ENCODE measurements at regions not wholly inside any gene's neighbourhood (a gene's known extent, or its start where the extent isn't known, plus 50 kb on each side); places are given as distances from the start of the nearest gene placed in this dataset.
"Not testable (repeated sequence)": the region's sequence is repeated elsewhere in the genome, so short reads cannot be mapped to it uniquely, and the experiment has no call there.

DNA sequence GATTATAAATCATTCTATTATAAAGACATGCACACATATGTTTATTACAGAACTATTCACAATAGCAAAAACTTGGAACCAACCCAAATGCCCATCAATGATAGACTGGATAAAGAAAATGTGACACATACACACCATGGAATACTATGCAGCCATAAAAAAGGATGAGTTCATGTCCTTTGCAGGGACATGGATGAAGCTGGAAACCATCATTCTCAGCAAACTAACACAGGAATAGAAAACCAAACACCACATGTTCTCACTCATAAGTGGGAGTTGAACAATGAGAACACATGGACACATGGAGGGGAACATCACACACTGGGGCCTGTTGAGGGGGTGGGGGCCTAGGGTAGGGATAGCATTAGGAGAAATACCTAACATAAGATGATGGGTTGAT lies 168.4 kb downstream of the ZNF648 start:
- FAIRE-seq; DNase-seq (ENCODE audit: low spot score in 2 of 2): not testable (repeated sequence)

- DNase-seq (ENCODE audit: low spot score in 2 of 2) (no peak), FAIRE-seq (no peak)
These were observed 188.9 kb downstream of the ZNF648 start for GRCh38 chr1:181872562-181872961.

- no peak for DNase-seq (ENCODE audit: low spot score in 2 of 2)
- FAIRE-seq, result no peak
These were observed 197.8 kb downstream of the ZNF648 start for GRCh38 chr1:181863736-181864135.

- DNase-seq (ENCODE audit: low spot score in 2 of 2), result no peak
- no peak for FAIRE-seq
These were observed 198.5 kb downstream of the ZNF648 start for GRCh38 chr1:181863006-181863405.

GRCh38 chr1:181858135-181858534 lies 203.4 kb downstream of the ZNF648 start:
- DNase-seq (ENCODE audit: low spot score in 2 of 2), result no peak
- no peak for FAIRE-seq
